GM19043 (cell line): ENCODE measurements at regions not wholly inside any gene's neighbourhood (a gene's known extent, or its start where the extent isn't known, plus 50 kb on each side); places are given as distances from the start of the nearest gene placed in this dataset.
"Not testable (repeated sequence)": the region's sequence is repeated elsewhere in the genome, so short reads cannot be mapped to it uniquely, and the experiment has no call there.

Experiments
- ATAC-seq: cut with Tn5 transposase; IDR thresholded peaks from one replicate; pipeline ENCODE4 v1.9.1; 2021; ENCODE audit warnings: low read depth; ENCODE audit not compliant: unreplicated experiment

- no peak for ATAC-seq
Observed at GRCh38 chrX:9258421-9259104, 206.3 kb upstream of the TBL1X start.

- ATAC-seq = no peak
Observed at GRCh38 chrX:9260603-9261002, 204.3 kb upstream of the TBL1X start.

DNA sequence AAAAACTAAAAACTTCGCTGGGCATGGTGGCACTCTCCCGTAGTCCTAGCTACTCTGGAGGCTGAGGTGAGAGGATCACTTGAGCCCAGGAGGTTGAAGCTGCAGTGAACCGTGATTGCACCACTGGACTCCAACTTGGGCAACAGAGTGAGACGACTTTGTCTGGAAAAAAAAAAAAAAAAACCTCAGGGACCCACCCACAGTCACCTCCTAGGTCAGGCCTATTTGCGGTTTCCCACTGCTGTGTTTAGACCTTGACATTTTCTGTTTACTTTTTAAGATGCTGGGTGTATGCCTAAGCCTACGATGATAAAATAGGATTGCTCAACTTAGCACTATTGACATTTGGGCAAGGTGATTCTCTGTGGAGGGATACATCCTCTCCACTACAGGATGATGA is 197.4 kb upstream of the TBL1X start:
- ATAC-seq = no peak

DNA sequence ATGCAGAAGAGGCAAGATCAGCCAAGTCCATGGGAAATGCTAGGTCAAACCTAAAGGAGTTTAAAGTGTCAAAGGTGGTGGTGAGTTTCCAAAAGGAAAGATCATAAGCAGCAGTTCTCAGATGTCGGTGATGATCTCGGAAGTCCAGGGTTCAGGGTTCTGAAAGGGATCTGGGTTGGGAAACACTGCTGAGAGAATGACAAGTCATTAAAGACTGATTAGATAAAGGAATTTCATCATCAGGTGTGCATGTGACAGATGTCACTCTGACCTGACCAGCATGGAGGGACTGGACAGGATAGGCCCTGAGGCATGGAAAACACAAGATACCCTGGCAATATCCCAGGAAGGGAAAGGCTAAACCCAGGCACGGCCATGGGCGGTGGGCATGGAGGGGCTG is 195.7 kb upstream of the TBL1X start:
- ATAC-seq = no peak

DNA sequence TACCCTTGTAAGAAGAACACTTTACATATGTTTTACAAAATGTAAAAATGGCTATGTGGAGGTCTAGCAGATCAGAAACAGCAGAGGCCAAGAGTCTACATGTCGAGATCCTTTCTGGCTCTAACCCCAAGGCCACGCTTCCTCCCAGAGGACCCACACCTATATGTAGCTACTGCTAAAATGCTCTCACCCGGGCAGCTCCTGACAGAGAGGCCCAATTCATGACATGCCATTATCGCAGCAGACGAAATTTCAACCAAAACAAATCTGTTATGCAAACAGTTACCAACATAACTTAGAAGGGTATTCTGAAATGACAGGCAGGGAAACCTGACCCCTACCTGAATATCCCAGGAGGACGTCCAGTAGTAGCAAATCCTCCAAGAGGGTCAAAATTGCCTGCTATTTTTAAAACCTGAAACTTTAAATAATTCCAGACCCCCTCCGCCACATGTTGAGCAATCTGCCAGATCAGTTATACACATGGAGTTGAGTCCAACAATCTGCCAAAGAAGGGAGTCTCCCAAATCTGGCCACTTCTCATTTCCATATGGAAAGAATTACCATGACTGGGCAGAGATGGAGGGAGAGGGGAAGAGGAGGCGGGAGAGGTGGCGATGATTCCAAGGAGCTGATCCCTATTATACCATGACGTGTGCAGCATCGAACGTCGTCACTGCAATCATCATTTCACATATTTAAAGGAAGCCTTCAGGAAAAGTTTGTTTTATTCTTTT is 192.9 kb upstream of the TBL1X start:
- no peak for ATAC-seq

- no peak for ATAC-seq
Observed at GRCh38 chrX:9273744-9274143, 191.1 kb upstream of the TBL1X start.

DNA sequence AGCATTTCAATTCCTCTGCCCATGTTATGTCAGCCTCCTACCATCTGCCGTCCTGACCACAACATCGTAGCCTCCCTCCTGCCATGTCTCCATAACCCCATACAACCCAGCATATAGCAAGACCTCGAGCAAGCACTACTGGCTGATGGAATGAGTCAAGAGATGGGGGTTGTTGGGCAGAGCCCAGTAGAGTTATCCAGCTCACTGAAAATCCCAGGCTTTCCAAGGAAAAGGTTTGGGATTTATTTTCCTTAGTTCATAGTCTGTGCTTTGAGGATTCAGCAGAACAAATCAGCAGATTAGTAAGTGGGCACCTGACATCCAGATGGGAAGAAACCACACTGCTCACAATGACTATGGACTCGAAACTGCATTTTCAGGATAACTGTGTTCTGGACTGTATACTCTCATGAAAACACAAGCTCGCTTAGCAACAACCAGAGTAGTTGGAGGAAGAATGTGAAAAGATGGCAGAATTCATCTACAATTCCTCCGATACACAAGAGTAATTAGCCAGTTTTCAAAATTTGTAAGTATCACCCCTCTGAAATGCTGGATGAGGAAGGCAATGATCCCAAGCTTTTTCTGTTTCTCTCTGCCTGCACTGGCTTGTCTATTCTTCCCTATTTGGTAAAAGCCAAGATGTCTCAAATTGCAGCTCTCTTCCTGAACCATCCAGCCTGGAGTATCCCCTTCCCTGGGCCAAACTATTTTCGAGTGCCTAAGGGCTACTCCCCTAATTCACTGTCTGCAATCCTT is 186.2 kb upstream of the TBL1X start:
- ATAC-seq = no peak

- ATAC-seq = no peak
Observed at GRCh38 chrX:9279234-9279544, 185.7 kb upstream of the TBL1X start.

- no peak for ATAC-seq
Observed at GRCh38 chrX:9280831-9281230, 184.0 kb upstream of the TBL1X start.

GRCh38 chrX:9282325-9282724 is 182.5 kb upstream of the TBL1X start:
- ATAC-seq = no peak

- no peak for ATAC-seq
Observed at GRCh38 chrX:9285342-9285771, 179.5 kb upstream of the TBL1X start.

DNA sequence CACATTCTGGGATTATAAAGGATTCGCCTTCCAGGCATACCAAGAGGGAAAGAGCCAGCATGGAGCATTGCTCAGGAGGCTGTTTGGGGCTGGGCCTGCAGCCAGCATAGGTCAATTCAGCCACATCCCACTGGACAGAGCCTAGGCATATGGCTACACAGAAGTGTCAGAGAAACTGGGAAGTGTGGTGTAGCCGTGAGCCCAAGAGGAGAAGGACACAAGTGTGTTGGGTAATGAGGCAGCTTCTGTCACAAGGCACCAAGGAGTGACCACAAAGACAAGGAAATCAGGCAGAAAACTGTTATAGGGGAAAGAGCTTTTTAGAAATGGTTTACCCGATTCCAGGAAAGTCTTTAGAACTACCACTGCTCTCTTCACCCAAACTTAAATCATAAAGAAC is 178.6 kb upstream of the TBL1X start:
- no peak for ATAC-seq

DNA sequence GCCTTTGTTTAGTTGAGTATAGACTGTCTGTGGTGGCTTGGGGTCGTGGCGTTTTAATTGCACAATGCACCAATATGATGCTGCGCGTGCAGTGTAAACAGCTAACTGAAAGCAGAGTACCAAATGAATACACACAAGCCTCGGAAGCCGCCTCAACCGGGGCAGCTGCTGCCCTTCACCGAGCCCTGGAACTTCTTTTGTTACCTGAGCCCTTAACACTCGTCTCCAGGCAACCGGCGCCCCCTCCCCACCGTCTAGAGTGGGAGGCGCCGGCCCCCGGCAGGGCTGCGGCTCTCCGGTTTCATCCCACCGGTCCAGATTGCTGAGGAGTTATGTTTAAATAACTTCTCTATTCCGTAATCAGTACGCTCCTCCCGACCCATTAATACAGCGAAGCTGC is 173.2 kb upstream of the TBL1X start:
- no peak for ATAC-seq

- no peak for ATAC-seq
Observed at GRCh38 chrX:9293051-9293496, 171.8 kb upstream of the TBL1X start.

- ATAC-seq = no peak
Observed at GRCh38 chrX:9293903-9294302, 171.0 kb upstream of the TBL1X start.

- ATAC-seq = no peak
Observed at GRCh38 chrX:9295551-9295950, 169.3 kb upstream of the TBL1X start.

DNA sequence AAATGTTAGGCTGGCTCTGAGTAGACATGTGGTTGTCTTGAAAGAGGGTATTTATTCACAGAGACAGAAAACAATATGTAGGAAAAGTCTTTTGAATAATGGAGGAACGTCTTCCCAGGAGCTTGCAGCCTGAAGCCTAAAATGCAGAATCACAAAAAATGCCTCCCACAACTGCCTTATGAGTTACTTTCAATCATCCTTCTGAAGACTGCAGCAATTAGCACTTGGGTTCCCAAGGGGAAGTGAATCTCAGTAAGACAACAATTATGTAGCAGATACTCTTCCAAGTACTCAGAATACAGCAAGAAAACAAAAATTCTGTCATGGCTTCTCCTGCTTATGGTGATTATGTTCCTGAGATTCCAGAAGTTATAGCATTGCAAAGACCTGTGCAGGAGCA is 166.6 kb upstream of the TBL1X start:
- ATAC-seq = no peak

DNA sequence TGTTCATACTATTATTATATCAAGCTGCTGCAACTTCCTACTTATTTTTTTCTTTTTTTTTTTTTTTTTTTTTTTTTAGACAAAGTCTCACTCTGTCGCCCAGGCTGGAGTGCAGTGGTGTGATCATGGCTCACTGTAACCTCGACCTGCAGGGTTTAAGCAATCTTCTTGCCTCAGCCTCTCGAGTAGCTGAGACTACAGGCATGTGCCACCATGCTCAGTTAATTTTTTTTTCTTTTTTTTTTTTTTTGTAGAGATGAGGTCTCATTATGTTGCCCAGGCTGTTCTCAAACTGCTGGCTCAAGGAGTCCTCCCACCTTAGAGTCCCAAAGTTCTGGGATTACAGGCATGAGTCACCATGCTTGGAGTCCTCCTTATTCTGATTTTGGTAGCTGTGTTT is 165.2 kb upstream of the TBL1X start:
- not testable (repeated sequence) for ATAC-seq

GRCh38 chrX:9301836-9302235 is 163.0 kb upstream of the TBL1X start:
- ATAC-seq = no peak

DNA sequence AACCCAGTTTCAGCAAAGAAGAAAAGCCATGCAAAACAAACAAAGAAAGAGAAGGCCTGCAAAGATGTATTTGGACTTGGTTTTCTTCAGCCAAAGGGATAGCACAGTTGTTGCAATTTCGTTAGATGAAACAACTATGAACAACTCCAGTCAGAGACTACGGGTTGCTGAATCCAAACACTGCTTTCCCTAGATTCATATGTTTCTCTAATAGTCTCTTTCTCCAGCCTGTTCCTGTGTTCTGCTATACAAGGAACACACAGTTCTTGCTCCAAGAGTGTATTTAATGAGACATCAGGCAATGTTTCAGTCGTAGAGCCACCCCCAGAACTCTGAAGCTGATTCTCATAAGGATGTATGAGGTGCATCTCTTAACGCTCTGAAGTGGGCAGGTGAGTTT is 162.5 kb upstream of the TBL1X start:
- ATAC-seq = no peak

GRCh38 chrX:9308426-9308825 is 156.4 kb upstream of the TBL1X start:
- no peak for ATAC-seq

- no peak for ATAC-seq
Observed at GRCh38 chrX:9310616-9311015, 154.2 kb upstream of the TBL1X start.
